ENCODE measurements at regions not wholly inside any gene's neighbourhood (a gene's known extent, or its start where the extent isn't known, plus 50 kb on each side); places are given as distances from the start of the nearest gene placed in this dataset.

GRCh38 chr9:28801144-28801799, 1228.0 kb upstream of the C9orf72 start:
- Histone ChIP-seq H3K4me3 (ENCODE audit: low read depth in 2 of 2, low read length in 2 of 2) (no peak overlapping the region), H3K36me3 (ENCODE audit: control insufficient read depth, insufficient read depth, low read length) (no peaks in the 10 kb centered on the region), H3K27ac (ENCODE audit: low read length) (no peak overlapping the region), H3K9me3 (ENCODE audit: control insufficient read depth, insufficient read depth, low read depth, low read length) (no peaks in the 10 kb centered on the region), H3K27me3 (ENCODE audit: control insufficient read depth, insufficient read depth, low read length) (no peaks in the 10 kb centered on the region), H3K4me1 (ENCODE audit: control insufficient read depth, insufficient read depth, low read length) (no peaks in the 10 kb centered on the region)
- CTCF ChIA-PET = no interaction called here
- in situ Hi-C loops (cut with HindIII; ENCODE audit: low pct_unique_long_range_greater_than_20kb, low sequenced_read_pairs) (no loop called here), intact Hi-C loops (cut with micrococcal nuclease; ENCODE audit: unreplicated experiment) (no loop called here)
- no peak for TF ChIP-seq POLR2AphosphoS5 (IDR thresholded peaks at IDR 0.05; ENCODE audit: low read depth, low read length)
- no peak for TF ChIP-seq TCF7L2 (IDR thresholded peaks at IDR 0.05; ENCODE audit: low read depth, low read length)
- no peak for TF ChIP-seq CTCF (IDR thresholded peaks at IDR 0.05)
- POLR2A ChIA-PET = no interaction called here
- DNase-seq (ENCODE audit: low read depth, low spot score) (no peak), ATAC-seq (no peak)
- BruUV-seq (replicated peaks) = no TSS peak

GRCh38 chr9:28805197-28805596, 1231.9 kb upstream of the C9orf72 start:
- BruUV-seq (replicated peaks) = no TSS peak
- intact Hi-C loops (cut with micrococcal nuclease; ENCODE audit: unreplicated experiment) = no loop called here

More at GRCh38 chr9:28805197-28805596, 1231.9 kb upstream of the C9orf72 start:
- no peak overlapping the region for H3K27ac ChIP-seq (ENCODE audit: low read length)
- no peaks in the 10 kb centered on the region for H3K27me3 ChIP-seq (ENCODE audit: control insufficient read depth, insufficient read depth, low read length)
- in situ Hi-C loops (cut with HindIII; ENCODE audit: low pct_unique_long_range_greater_than_20kb, low sequenced_read_pairs) = no loop called here
- no peaks in the 10 kb centered on the region for H3K4me1 ChIP-seq (ENCODE audit: control insufficient read depth, insufficient read depth, low read length)
- no peak for DNase-seq (ENCODE audit: low read depth, low spot score)
- no peaks in the 10 kb centered on the region for H3K36me3 ChIP-seq (ENCODE audit: control insufficient read depth, insufficient read depth, low read length)
- no peaks in the 10 kb centered on the region for H3K9me3 ChIP-seq (ENCODE audit: control insufficient read depth, insufficient read depth, low read depth, low read length)
- ChIA-PET POLR2A (no interaction called here), CTCF (no interaction called here)
- no peak for ATAC-seq
- TF ChIP-seq SIN3A (IDR thresholded peaks at IDR 0.05; ENCODE audit: borderline replicate concordance, insufficient read depth, low read depth, low read length) (no peak), CTCF (IDR thresholded peaks at IDR 0.05) (no peak), REST (IDR thresholded peaks at IDR 0.05; ENCODE audit: insufficient read depth in 1 of 2, low read depth in 2 of 2, low read length in 1 of 2) (no peak)
- H3K4me3 ChIP-seq (ENCODE audit: low read depth in 2 of 2, low read length in 2 of 2) = no peak overlapping the region
